ENCODE measurements at regions not wholly inside any gene's neighbourhood (a gene's known extent, or its start where the extent isn't known, plus 50 kb on each side); places are given as distances from the start of the nearest gene placed in this dataset.
"Not testable (repeated sequence)": the region's sequence is repeated elsewhere in the genome, so short reads cannot be mapped to it uniquely, and the experiment has no call there.

GRCh38 chr1:168490306-168490705 is 53.5 kb downstream of the XCL2 start:
- no peak for DNase-seq (ENCODE audit: low read depth in 2 of 2)

GRCh38 chr1:168488138-168488537 is 55.7 kb downstream of the XCL2 start:
- DNase-seq (ENCODE audit: low read depth in 2 of 2), result no peak

- not testable (repeated sequence) for DNase-seq (ENCODE audit: low read depth in 2 of 2)
These were observed 57.0 kb downstream of the XCL2 start for GRCh38 chr1:168486820-168487219.

GRCh38 chr1:168485048-168485447 is 58.7 kb downstream of the XCL2 start:
- DNase-seq (ENCODE audit: low read depth in 2 of 2), result no peak

DNA sequence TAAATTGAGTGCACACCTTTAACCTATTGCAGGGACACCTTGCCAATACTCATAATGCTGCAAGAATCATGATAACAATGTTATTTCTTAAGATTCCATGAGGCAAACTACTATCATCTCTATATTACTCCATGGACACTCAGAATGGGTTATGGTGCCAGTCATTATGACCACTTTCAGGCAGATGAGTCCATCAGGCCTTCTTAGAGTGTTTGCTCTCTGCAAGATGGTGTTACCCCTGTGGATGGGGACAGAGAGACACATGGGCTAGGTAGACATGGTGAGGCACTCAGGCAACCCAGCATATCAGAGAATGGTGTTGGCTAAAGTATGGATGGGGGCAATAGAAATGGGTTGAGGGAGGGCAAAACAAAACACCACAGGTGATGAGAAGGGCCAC is 59.7 kb downstream of the XCL2 start:
- no peak for DNase-seq (ENCODE audit: low read depth in 2 of 2)

DNA sequence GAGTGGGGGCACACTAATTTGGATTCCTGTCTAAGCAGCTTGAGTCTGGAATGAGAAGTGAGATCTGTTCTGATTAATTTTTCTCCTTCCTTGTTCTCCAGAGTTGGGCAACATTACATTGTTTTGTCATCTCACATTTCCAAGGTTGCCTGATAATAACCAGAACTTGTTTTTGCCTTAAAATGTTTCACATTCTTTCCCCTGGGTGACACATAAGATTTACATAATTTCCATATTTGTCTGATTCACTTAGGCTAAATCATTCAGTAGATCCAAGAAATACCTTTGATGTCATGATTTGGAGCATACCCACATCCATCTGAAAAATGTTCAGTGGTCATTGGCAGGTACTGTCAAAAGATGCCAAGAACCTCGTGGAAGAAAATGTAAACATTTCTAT is 60.3 kb downstream of the XCL2 start:
- no peak for DNase-seq (ENCODE audit: low read depth in 2 of 2)

DNA sequence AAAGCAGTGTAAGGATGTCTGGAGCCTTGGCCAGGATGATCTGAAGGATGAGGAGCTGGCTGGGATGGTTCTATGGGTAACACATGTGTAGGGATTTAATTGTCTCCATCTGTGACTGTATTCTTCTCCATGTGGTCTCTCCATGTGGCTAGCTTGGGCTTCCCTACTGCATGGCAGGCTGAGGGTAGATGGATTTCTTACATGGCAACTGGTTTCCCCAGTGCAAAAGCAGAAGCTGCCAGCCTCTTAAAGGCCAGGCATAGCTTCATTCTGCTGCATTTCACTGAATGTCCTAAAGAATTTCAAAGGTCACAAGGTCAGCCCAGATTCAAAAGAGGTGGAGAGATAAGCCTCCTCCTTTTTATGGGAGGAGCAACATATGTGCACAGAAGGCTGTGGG is 61.7 kb downstream of the XCL2 start:
- DNase-seq (ENCODE audit: low read depth in 2 of 2), result no peak

DNA sequence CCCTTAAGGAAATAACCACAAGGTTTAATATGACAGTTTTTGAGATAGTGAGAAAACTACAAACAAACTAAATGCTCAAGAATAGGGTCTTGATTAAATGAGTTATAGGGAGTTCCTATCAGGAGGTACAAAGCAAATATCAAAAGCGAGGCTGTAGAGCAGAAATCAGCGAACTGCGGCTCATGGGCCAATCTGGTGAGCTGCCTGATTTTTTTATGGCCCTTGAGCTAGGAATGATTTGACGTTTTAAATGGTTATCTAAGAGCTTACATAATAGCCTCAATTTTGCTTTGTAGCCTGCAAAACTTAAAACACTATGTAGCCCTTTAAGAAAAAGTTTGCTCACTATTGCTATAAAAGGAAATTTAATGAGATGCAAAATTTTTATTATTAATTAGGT is 62.2 kb downstream of the XCL2 start:
- DNase-seq (ENCODE audit: low read depth in 2 of 2), result no peak

- no peak for DNase-seq (ENCODE audit: low read depth in 2 of 2)
These were observed 62.8 kb downstream of the XCL2 start for GRCh38 chr1:168480997-168481396.

DNA sequence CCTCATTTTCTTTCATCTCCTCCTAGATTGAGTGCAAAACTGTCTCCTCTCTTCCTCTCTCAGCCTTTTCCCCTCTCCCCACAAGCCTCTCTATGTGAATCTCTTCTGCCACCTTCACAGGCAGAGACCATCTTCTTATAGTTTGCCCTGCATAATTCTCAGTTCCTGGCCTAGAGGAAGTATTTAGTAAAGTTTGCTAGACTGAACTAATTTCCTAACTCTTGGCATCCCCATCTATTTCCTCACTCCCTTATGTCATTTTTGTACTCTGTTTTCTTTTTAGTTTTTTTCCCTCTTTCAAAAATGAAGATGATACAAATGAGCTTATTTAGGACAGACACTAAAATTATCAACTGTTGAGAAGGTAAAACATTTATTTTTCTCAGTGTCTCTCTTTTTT is 66.0 kb downstream of the XCL2 start:
- DNase-seq (ENCODE audit: low read depth in 2 of 2), result no peak

- no peak for DNase-seq (ENCODE audit: low read depth in 2 of 2)
These were observed 67.0 kb downstream of the XCL2 start for GRCh38 chr1:168476588-168477385.

DNA sequence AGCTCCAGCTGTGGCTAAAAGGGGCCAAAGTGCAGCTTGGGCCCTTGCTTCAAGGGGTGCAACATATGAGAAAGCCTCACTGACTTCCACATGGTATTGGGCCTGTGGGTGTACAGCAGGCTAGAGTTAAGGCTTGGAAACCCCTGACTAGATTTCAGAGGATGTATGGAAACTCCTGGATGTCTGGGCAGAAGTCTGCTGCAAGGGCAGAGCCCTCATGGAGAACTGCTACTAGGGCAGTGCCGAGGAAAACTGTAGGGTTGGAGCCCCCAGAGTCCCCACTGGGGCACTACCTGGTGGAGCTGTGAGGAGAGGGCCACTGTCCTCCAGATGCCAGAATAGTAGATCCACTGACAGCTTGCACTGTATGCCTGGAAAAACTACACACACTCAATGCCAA is 69.5 kb downstream of the XCL2 start:
- DNase-seq (ENCODE audit: low read depth in 2 of 2), result no peak

DNA sequence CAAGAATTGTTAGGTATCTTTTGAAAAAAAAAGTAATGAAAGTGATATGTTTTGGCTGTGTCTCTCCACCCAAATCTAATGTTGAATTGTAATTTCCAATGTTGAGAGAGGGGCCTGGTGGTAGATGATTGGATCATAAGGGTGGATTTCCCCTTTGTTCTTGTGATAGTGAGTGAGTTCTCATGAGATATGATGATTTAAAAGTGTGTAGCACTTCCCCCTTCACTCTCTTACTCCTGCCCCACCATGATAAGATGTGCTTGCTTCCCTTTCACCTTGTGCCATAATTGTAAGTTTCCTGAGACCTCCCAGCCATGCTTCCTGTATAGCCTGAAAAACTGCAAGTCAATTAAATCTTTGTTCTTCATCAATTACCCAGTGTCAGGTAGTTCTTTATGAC is 70.7 kb downstream of the XCL2 start:
- no peak for DNase-seq (ENCODE audit: low read depth in 2 of 2)

DNA sequence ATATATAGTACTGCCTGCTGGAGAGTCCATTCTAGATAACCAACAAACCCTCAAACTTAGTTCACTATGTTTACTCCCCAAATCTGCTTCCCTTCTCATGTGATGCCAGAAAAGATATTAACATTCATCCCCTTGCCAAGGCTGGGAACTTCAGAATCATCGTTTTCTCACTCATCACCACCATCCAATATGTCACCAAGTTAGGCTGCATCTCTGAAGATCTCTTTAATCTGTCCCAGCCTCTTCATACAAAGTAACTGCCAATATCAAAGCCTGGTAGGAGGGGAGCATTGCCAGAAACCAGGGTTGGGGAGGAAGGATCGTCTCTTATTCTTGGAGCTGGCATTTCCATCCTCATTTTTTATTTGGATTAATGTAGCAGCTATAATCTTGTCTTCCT is 71.6 kb downstream of the XCL2 start:
- no peak for DNase-seq (ENCODE audit: low read depth in 2 of 2)

DNA sequence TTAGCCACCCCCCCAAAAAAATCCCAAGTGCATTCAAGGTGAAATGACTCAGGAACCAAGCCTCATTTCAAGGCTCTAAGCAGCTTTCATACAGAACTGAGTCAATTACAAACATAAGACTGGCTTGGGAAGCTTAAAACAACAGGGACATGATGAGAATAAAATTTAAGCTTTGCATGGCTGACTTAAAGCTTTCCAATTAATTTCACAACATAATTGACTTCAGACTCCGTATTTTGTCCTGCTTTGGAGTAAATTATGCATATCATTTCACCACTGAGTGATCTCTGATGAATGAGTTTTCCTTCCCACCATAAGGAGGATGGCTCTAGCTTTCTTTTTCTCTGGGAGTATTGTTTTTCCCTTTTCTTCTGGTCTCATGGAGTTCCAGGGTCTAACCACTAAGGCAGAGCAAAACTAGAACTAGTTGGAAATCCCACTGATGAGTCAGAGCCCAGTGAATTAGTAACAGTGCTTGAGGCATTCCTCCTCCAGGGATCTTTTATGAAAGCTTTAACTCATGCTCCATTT is 72.8 kb downstream of the XCL2 start:
- no peak for DNase-seq (ENCODE audit: low read depth in 2 of 2)

DNA sequence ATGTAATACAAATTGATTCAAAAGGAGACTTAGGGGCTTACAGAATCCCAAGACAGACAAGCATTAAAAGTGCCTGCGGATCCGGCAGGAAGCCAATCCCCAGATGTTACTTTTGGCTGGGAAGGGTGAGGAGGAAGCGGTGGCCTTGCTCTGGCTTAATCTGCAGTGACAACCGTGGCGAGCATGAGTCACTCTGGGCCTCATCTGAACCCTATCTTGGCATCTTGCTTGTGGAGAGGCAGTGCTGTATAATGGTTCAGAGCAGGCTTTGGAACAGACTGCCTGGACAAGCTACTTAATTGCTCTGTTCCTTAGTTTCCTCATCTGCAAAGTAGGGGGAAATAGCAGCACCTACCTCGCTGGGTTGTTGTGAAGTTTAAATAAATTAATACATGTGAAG is 74.1 kb downstream of the XCL2 start:
- peak in 1 of 2 experiments; percentile 5 for DNase-seq (ENCODE audit: low read depth in 2 of 2)

- DNase-seq (ENCODE audit: low read depth in 2 of 2), result no peak
These were observed 75.0 kb downstream of the XCL2 start for GRCh38 chr1:168468822-168469221.

- no peak for DNase-seq (ENCODE audit: low read depth in 2 of 2)
These were observed 75.6 kb downstream of the XCL2 start for GRCh38 chr1:168468042-168468809.

DNA sequence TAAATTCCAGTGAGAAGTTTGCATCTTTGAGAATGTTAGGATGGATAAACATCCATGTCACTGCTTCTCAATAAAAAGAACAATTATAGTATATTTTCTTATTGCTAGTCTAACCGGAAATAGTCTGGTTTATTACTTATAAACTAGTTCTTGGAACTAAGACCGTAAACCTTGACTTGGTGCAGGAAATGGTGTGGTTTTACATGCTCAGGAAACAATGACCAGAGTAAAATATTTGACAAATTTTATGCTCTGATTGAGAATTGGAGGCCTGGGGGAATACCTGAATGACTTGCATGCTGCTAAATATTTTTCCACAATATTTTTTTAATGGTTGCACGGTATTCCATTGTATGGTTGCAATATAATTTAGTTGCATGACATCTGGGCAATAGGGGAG is 76.3 kb downstream of the XCL2 start:
- DNase-seq (ENCODE audit: low read depth in 2 of 2), result no peak

GRCh38 chr1:168466714-168467131 is 77.1 kb downstream of the XCL2 start:
- DNase-seq (ENCODE audit: low read depth in 2 of 2), result no peak

GRCh38 chr1:168466092-168466713 is 77.6 kb downstream of the XCL2 start:
- peak; percentile 8 to 41 for DNase-seq (ENCODE audit: low read depth in 2 of 2)

GRCh38 chr1:168461108-168461507 is 82.7 kb downstream of the XCL2 start:
- not testable (repeated sequence) for DNase-seq (ENCODE audit: low read depth in 2 of 2)

Measured in stimulated activated CD4-positive, alpha-beta T cell treated with anti-CD3 and anti-CD28 coated beads, Interleukin-12 subunit alpha, Interleukin-12 subunit beta, amount 100 ng/mL, for 24 hours (primary cell).